H9 (cell line): ENCODE measurements at regions not wholly inside any gene's neighbourhood (a gene's known extent, or its start where the extent isn't known, plus 50 kb on each side); places are given as distances from the start of the nearest gene placed in this dataset.

Experiments
- DNase-seq: peaks from one replicate; pipeline ENCODE4 v3.0.0-alpha.2; 2017
- H2AFZ ChIP-seq: one replicate; pipeline ENCODE4 v1.6.1; 2013; ENCODE audit warnings: mild to moderate bottlenecking, low read length, control low read depth, moderate library complexity
- H2AK5ac ChIP-seq: 2 replicates; pipeline ENCODE4 v1.6.1; 2013; ENCODE audit warnings: low read length, control low read depth, mixed read lengths; ENCODE audit not compliant: insufficient read length
- H2BK120ac ChIP-seq: one replicate; pipeline ENCODE4 v1.6.1; 2013; ENCODE audit warnings: low read depth, mild to moderate bottlenecking, low read length, control low read depth, inconsistent platforms; ENCODE audit not compliant: poor library complexity, severe bottlenecking
- H2BK12ac ChIP-seq: 2 replicates; pipeline ENCODE4 v1.6.1; 2013; ENCODE audit warnings: low read length, control low read depth, mixed read lengths, low read depth; ENCODE audit not compliant: insufficient read length
- H2BK15ac ChIP-seq: 2 replicates; pipeline ENCODE4 v1.6.1; 2013; ENCODE audit warnings: low read depth, low read length, control low read depth
- H2BK20ac ChIP-seq: one replicate; pipeline ENCODE4 v1.6.1; 2013; ENCODE audit warnings: low read depth, mild to moderate bottlenecking, low read length, control low read depth, inconsistent platforms; ENCODE audit not compliant: poor library complexity, severe bottlenecking
- H2BK5ac ChIP-seq: 2 replicates; pipeline ENCODE4 v1.6.1; 2013; ENCODE audit warnings: low read length, control low read depth, mixed read lengths; ENCODE audit not compliant: insufficient read length
- H3K14ac ChIP-seq: 2 replicates; pipeline ENCODE4 v1.6.1; 2013; ENCODE audit warnings: low read length, control low read depth; ENCODE audit not compliant: insufficient read depth
- H3K18ac ChIP-seq: 2 replicates; pipeline ENCODE4 v1.6.1; 2013; ENCODE audit warnings: low read depth, mild to moderate bottlenecking, mixed read lengths, low read length, control low read depth; ENCODE audit not compliant: insufficient read length
- H3K23ac ChIP-seq: 2 replicates; pipeline ENCODE4 v1.6.1; 2013; ENCODE audit warnings: low read length, control low read depth, mixed read lengths, low read depth; ENCODE audit not compliant: insufficient read length
- H3K23me2 ChIP-seq: 2 replicates; pipeline ENCODE4 v1.6.1; 2013; ENCODE audit warnings: low read depth, mild to moderate bottlenecking, mixed read lengths, low read length, control low read depth; ENCODE audit not compliant: insufficient read length, poor library complexity, severe bottlenecking
- H3K27ac ChIP-seq: 2 replicates; pipeline ENCODE4 v1.5.1; 2013; ENCODE audit warnings: low read length, control low read depth, mixed read lengths, low read depth; ENCODE audit not compliant: insufficient read length
- H3K27me3 ChIP-seq: 2 replicates; pipeline ENCODE4 v1.6.1; 2013; ENCODE audit warnings: low read length, control low read depth, inconsistent platforms; ENCODE audit not compliant: insufficient read depth
- H3K4ac ChIP-seq: 2 replicates; pipeline ENCODE4 v1.6.1; 2013; ENCODE audit warnings: low read depth, mild to moderate bottlenecking, control low read depth, inconsistent platforms, low read length, moderate library complexity
- H3K4me1 ChIP-seq: 2 replicates; pipeline ENCODE4 v1.6.1; 2013; ENCODE audit warnings: low read length, control low read depth, inconsistent platforms; ENCODE audit not compliant: insufficient read depth
- H3K4me2 ChIP-seq: 2 replicates; pipeline ENCODE4 v1.6.1; 2013; ENCODE audit warnings: low read length, control low read depth, mixed read lengths; ENCODE audit not compliant: insufficient read length, insufficient read depth
- H3K56ac ChIP-seq: 2 replicates; pipeline ENCODE4 v1.6.1; 2013; ENCODE audit warnings: low read depth, mild to moderate bottlenecking, mixed read lengths, low read length, control low read depth; ENCODE audit not compliant: insufficient read length
- H3K79me1 ChIP-seq: 2 replicates; pipeline ENCODE4 v1.6.1; 2013; ENCODE audit warnings: low read depth, mild to moderate bottlenecking, moderate library complexity, low read length, control low read depth, inconsistent platforms; ENCODE audit not compliant: insufficient read depth, poor library complexity, severe bottlenecking
- H3K79me2 ChIP-seq: 2 replicates; pipeline ENCODE4 v1.6.1; 2013; ENCODE audit warnings: low read length, control low read depth, inconsistent platforms; ENCODE audit not compliant: insufficient read depth
- H3K9ac ChIP-seq: 2 replicates; pipeline ENCODE4 v1.6.1; 2013; ENCODE audit warnings: low read length, control low read depth, mixed read lengths; ENCODE audit not compliant: insufficient read length; ENCODE audit errors: extremely low read depth
- H3K9me3 ChIP-seq: one replicate; pipeline ENCODE4 v1.6.1; 2013; ENCODE audit warnings: low read depth, low read length, inconsistent platforms; ENCODE audit not compliant: control insufficient read depth
- H3T11ph ChIP-seq: one replicate; pipeline ENCODE4 v1.6.1; 2013; ENCODE audit warnings: mild to moderate bottlenecking, low read length, control low read depth, inconsistent platforms
- H4K20me1 ChIP-seq: one replicate; pipeline ENCODE4 v1.6.1; 2013; ENCODE audit not compliant: control insufficient read depth, insufficient read length, insufficient read depth
- H4K5ac ChIP-seq: 2 replicates; pipeline ENCODE4 v1.6.1; 2013; ENCODE audit warnings: low read depth, mild to moderate bottlenecking, mixed read lengths, low read length, control low read depth; ENCODE audit not compliant: insufficient read length
- H4K8ac ChIP-seq: replicated peaks from 2 replicates; pipeline ENCODE4 v1.6.1; 2013; ENCODE audit warnings: low read length, control low read depth, mixed read lengths, low read depth; ENCODE audit not compliant: insufficient read length
- H4K91ac ChIP-seq: 2 replicates; pipeline ENCODE4 v1.6.1; 2013; ENCODE audit warnings: low read depth, mild to moderate bottlenecking, moderate library complexity, mixed read lengths, low read length, control low read depth; ENCODE audit not compliant: insufficient read length
- H3K27ac Mint-ChIP-seq, 3 experiments: 2 replicates in 2 of 3; 3 replicates in 1 of 3; pipeline ENCODE4 v1.8.0; 2020 to 2021; ENCODE audit warnings: mixed read lengths in 3 of 3, mild to moderate bottlenecking in 1 of 3, moderate library complexity in 1 of 3
- H3K27me3 Mint-ChIP-seq: 2 replicates; pipeline ENCODE4 v1.8.0; 2021; ENCODE audit warnings: low read depth, mild to moderate bottlenecking, moderate library complexity, mixed read lengths
- H3K36me3 Mint-ChIP-seq, 3 experiments: 2 replicates in 2 of 3; 3 replicates in 1 of 3; pipeline ENCODE4 v1.8.0; 2020 to 2021; ENCODE audit warnings: low read depth in 3 of 3, mixed read lengths in 3 of 3; ENCODE audit not compliant: insufficient read depth in 1 of 3
- H3K4me1 Mint-ChIP-seq, 2 experiments: 2 replicates each; pipeline ENCODE4 v1.8.0; 2020; ENCODE audit warnings: mixed read lengths in 2 of 2
- H3K4me3 Mint-ChIP-seq, 2 experiments: 2 replicates in 1 of 2; 3 replicates in 1 of 2; pipeline ENCODE4 v1.8.0; 2020 to 2021; ENCODE audit warnings: mild to moderate bottlenecking in 2 of 2, mixed read lengths in 2 of 2, moderate library complexity in 1 of 2
- H3K9me3 Mint-ChIP-seq, 2 experiments: 2 replicates in 1 of 2; 3 replicates in 1 of 2; pipeline ENCODE4 v1.8.0; 2020; ENCODE audit warnings: mild to moderate bottlenecking in 2 of 2, mixed read lengths in 2 of 2, moderate library complexity in 1 of 2
- CTCF ChIP-seq: fragments of 200-600 bp; sonication (generic); conservative IDR thresholded peaks from 3 replicates; pipeline ENCODE4 v1.8.0; 2021; ENCODE audit warnings: antibody characterized with exemption, mild to moderate bottlenecking
- WGBS: extraction: QIAGEN DNeasy Blood & Tissue Kit; methylation state at CpG from one replicate; pipeline ENCODE4 v1.1.7; 2013; ENCODE audit warnings: missing lambda C conversion rate, low lambda C conversion rate, mixed read lengths; ENCODE audit not compliant: insufficient read length; ENCODE audit errors: extremely low coverage; 5-methylcytosine and 5-hydroxymethylcytosine counted together

- Mint-ChIP-seq H3K4me3 (no peak overlapping the region), H3K4me1 (peaks cover 2 to 3% of the 10 kb centered on the region in 2 experiments; a peak in 2 of 4 replicates), H3K27me3 (no peaks in the 10 kb centered on the region), H3K9me3 (no peaks in the 10 kb centered on the region; a peak in 1 of 5 replicates), H3K36me3 (no peaks in the 10 kb centered on the region), H3K27ac (no peak overlapping the region)
- no peak overlapping the region for H2BK120ac ChIP-seq
- no peaks in the 10 kb centered on the region for H3K4me1 ChIP-seq
- no peaks in the 10 kb centered on the region for H3K23me2 ChIP-seq
- no peak overlapping the region for H3T11ph ChIP-seq
- no peaks in the 10 kb centered on the region for H3K79me1 ChIP-seq
- H2BK15ac ChIP-seq: no peak overlapping the region
- H3K4me2 ChIP-seq: no peak overlapping the region
- H3K14ac ChIP-seq: no peak overlapping the region
- H4K91ac ChIP-seq: no peak overlapping the region
- DNase-seq: no peak
- no peak overlapping the region for H3K9ac ChIP-seq
- H3K9me3 ChIP-seq: no peaks in the 10 kb centered on the region
- no peak overlapping the region for H2BK12ac ChIP-seq
- no peak overlapping the region for H2AFZ ChIP-seq
- H3K56ac ChIP-seq: no peak overlapping the region
- no peak overlapping the region for H4K5ac ChIP-seq
- no peak overlapping the region for H4K8ac ChIP-seq
- WGBS: no CpG with 5 or more reads among the region's 1 CpG
- no peak overlapping the region for H3K18ac ChIP-seq
- H2BK5ac ChIP-seq: no peak overlapping the region
- no peak overlapping the region for H3K23ac ChIP-seq
- no peak overlapping the region for H2BK20ac ChIP-seq
- no peaks in the 10 kb centered on the region for H3K79me2 ChIP-seq
- no peak overlapping the region for H2AK5ac ChIP-seq
- no peaks in the 10 kb centered on the region for H4K20me1 ChIP-seq
- H3K4ac ChIP-seq: no peak overlapping the region
- no peaks in the 10 kb centered on the region for H3K27me3 ChIP-seq
- H3K27ac ChIP-seq: no peak overlapping the region
- TF ChIP-seq CTCF: no peak
Observed at GRCh38 chr13:103469771-103470170, 403.6 kb upstream of the SLC10A2 start.
